DMS 273 (cell line): ENCODE measurements at regions not wholly inside any gene's neighbourhood (a gene's known extent, or its start where the extent isn't known, plus 50 kb on each side); places are given as distances from the start of the nearest gene placed in this dataset.
"Not testable (repeated sequence)": the region's sequence is repeated elsewhere in the genome, so short reads cannot be mapped to it uniquely, and the experiment has no call there.

ENCODE experiments used
- DNase-seq: peaks from one replicate; lab custom pipeline; 2025; ENCODE audit not compliant: unreplicated experiment; lab: John Stamatoyannopoulos, UW

DNA sequence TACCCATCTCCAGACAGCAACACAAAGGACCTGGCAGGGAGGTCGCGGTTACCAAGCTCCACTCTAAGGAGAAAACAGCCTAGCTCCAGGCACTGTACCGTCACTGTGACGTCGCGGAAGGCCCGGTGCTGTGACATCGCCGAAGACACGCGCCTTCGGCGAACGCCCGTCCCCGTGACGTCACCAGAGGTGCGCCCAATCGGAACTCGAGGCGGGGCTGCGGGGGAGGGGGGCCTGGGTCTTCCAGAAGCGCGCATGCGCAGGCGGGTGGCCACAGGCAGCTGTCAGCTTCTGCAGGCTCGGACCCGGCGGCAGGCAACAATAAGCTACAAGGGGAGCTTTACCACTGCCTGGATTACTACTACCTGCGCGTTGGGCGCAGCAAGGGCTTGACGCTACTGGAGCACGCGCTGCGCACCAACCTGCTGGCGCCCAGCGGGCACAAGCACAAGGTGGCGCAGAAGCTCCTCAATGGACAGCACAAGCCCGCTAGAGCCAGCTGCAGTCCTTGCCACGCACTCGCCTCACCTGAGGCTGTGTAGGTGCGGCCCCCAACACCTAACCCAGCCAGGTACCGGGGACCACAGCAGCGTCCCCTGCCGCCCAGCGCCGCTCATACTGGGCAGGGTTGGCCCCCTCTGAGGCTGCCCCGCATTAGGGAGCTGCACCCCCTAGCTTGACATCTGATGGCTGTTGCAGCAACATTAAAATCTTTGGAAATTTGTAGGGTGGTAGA, 208.4 kb downstream of the TPST1 start:
- DNase-seq, result peak; percentile 71

DNA sequence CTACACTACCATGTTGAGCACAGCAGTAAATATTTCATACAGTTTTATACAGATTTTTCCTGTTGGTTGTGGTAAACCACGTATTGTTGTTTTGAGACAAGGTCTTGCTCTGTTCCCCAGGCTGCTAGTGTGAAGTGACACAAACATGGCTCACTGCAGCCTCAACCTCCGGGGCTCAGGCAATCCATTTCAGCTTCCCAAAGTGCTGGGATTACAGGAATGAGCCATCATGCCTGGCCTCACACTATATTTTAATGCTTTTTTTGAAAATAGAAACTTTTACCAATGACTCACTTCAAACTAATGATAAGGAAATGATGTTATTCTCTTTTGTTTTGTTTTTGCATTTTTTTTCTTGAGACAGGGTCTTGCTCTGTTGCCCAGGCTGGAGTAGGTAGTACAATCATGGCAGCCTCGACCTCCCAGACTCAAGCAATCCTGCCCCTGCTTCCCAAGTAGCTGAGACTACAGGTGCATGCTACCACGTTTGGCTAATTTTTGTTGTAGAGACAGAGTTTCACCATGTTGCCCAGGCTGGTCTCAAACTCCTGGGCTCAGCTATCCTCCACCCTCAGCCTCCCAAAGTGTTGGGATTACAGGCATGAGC, 210.6 kb downstream of the TPST1 start:
- DNase-seq, result no peak

DNA sequence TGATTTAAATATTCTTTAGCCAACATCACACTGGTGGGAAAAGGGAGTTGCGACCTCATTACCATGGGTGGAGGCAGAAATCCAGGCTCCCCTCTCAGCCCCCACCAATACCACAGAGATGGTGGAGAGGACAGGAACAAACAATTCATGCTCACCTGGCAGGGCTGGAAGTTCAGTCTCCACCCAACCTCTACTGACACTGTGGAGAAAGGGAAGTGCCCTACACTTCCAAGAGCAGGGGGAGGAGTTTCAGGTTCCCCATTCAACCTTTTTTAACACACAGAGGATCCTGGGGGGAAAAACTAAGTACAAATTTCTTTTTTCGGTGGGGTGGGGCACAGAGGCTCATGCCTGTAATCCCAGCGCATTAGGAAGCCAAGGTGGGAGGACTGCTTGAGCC, 210.1 kb upstream of the KCTD7 start:
- DNase-seq, result no peak

DNA sequence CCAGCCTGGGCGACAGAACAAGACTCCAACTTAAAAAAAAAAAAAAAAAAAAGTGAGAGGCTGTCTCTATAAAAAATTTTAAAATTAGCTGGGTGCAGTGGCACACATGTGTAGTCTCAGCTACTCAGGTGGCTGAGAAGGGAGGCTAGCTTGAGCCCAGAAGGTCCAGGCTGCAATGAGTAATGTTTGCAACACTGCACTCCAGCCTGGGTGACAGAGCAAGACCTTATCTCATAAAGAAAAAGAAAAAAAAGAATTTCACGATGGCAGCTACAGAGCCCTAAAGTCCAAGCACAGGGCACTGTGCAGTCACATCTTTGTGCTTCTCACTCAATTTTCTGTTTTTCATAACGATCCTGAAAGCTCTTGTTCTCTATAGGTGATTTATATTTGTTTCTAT, 209.5 kb upstream of the KCTD7 start:
- DNase-seq, result no peak

DNA sequence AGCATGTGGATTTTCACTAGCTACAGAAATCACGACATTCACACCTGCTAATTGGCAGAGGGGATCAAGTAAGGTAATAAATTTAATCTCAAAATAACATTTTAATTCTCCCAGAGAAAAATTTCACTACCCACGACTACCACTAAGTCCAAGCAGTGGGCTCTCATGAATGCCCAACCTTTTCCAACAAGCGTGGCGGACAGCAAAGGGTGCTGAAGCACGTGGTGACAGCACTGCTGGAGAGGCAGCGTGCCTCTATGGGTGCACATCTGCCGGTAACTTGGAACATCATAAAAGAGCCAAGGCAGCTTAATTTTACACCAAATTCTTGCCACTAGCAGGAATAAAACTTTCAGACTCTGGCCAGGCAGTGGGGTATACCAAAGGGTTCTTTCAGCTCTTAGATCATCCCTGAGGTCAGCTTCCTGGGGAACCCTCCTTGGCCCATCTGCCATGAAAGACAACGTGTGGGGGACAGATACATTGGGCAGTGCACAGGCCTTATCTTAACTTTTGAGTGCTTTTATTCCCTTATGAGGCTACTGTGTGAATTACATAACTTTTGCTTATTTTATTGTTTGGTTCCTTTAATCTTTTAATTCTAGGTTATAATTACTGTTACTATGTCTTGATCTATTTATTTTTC, 206.7 kb upstream of the KCTD7 start:
- DNase-seq, result no peak

- no peak for DNase-seq
Measured at GRCh38 chr7:66423729-66424128, 205.0 kb upstream of the KCTD7 start.

GRCh38 chr7:66426332-66426731, 202.3 kb upstream of the KCTD7 start:
- DNase-seq, result no peak

- DNase-seq, result no peak
Measured at GRCh38 chr7:66426996-66427395, 201.7 kb upstream of the KCTD7 start.

DNA sequence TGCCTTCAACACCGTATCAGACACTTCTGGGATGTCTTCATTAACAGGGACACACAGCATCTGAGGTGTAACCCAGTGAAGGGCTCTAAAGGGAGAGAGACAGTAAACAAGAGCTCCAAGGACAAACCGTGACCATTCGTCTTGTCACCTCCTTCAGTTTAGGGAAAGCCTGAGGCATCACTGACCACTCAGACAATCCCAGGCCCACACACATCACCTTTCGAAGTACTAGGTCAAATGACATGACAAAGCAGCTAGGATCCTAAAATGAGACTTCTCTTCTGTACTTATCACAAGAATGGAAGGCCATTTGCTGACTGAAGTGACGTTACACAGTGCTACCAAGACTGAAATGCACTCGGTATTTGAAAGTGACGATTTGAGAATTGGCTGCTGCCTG, 200.7 kb upstream of the KCTD7 start:
- DNase-seq, result no peak

DNA sequence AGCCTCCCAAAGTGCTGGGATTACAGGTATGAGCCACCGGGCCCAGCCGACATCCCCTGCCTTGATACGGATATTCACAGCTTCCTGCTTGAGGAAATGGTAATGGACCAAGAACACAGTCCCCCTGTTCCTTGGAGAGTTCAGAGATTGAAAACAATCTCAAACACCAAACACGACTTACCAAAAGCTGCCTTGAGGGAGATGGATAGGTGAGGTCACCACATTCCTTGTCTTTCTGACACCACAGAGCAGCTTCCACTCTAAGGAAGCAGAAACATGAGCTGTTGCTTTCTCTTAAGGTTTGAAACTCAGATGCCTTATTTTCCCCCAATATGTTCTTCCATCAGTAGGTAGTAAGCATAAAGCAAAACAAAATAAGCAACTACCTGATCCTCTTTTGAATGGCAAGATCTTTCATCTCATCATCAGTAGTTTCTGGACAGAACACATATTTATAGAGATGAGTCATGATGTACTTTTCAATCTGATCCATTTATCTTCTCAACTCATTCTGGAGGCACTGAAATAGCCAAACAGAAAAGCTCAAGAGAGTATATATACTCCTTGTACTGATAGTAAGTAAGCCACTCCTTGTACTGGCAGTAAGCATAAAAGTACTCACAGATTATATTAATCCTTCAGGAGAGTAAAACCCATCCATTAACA, 199.1 kb upstream of the KCTD7 start:
- DNase-seq, result no peak

DNA sequence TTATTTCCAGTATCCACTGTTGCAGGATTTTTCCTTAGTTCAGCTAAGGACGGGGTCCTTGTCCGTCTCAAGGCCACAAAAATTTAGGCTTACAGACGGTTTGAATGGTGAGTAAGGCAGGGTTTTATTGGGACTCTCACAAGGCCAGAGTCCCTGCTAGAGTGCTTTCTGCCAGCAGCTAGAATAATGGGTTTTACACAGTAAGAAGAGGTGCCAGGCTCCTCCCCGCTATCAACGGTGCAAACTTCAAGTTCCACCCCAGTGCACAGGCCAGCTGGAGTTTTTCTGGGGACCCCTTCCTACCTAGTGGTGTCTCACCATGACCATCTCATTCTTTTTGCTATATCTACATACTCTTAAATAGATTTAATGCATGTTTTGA, 198.5 kb upstream of the KCTD7 start:
- no peak for DNase-seq

GRCh38 chr7:66438703-66439405, 189.8 kb upstream of the KCTD7 start:
- not testable (repeated sequence) for DNase-seq

DNA sequence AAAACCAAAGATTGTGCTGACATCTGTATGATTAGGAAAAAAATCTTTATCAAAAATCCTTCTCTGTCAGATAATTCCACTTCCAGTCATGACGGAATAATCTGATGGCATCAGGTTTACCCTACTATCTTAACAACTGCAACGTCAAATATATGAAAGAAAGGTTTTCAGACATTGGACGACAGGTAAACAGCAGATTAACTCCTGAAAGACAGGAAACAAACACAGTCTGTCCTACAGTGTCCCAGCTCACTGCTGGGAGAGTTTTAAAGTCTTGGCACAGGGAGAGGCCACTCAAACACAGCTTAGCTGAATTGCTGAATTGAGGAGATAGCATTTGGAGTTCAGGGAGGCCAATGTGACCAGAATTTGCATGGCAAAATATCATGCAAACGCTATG, 186.3 kb upstream of the KCTD7 start:
- DNase-seq, result no peak

DNA sequence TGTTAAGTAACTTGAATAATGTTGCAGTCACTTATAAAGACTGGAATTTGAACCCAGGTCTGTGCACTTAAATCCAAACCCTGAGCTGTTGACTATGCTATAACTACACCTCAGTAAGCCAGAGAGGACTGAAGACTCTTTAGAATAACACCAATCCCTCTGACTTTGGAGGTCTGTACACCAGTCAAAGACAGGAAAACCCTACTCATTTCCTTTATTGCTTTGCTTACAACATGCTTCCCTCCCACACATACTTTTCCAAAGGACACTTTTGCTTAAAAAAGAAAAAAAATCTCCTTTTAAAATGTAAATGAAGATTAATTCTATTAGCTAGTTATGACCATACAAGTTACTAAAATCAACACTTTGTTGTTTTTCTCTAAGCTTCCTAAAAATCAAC, 184.7 kb upstream of the KCTD7 start:
- no peak for DNase-seq

GRCh38 chr7:66447007-66447406, 181.7 kb upstream of the KCTD7 start:
- not testable (repeated sequence) for DNase-seq

GRCh38 chr7:66450814-66451213, 177.9 kb upstream of the KCTD7 start:
- not testable (repeated sequence) for DNase-seq

- DNase-seq, result not testable (repeated sequence)
Measured at GRCh38 chr7:66451713-66452112, 177.0 kb upstream of the KCTD7 start.

GRCh38 chr7:66452165-66452564, 176.5 kb upstream of the KCTD7 start:
- no peak for DNase-seq

- DNase-seq, result no peak
Measured at GRCh38 chr7:66453340-66453739, 175.3 kb upstream of the KCTD7 start.

DNA sequence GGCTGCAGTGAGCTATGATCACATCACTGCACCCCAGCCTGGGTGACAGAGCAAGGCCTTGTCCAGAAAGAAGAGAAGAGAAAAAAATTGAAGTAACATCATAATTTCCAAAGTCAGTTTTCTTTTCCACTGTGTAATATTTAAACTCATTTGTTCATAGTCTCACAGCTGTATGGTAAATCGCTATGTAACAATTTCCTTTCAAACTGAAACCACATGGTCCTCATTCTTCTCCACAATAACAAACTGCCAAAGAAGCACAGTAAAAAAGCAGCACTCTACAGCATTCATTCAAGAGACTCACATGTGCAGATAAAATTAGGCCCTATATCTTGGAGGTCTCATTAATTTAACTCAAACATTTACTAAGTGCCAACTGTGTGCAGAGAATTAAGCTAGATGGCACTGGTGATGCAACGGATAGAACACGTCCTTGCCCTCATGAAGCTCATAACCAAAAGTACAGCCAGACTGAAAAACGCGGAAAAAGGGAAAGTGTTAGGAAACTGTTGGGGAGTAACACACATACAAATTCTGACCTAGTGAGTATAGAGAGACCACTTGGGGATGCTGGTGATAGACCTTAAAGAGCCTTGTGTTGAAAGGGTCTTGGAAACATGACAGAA, 174.0 kb upstream of the KCTD7 start:
- no peak for DNase-seq

DNA sequence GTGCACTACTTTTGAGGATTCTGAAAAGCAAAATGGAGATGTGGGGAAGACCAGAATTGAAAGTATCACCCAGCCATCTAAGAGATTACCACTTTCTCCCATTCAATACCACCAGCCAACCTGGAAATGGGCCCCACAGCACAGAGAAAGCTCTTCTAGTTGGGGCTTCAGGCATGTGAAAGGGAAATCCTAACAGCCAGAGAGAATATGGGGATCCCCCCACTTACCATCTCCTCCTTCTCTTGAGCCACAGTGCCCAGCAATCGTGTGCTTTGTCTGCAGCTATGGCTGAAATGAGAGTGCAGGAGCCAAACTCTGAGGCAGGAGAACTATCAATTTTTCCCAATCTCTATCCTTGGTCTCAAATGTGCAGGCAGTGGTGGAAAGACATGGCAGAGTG, 173.2 kb upstream of the KCTD7 start:
- DNase-seq, result not testable (repeated sequence)
